ENCODE measurements at regions not wholly inside any gene's neighbourhood (a gene's known extent, or its start where the extent isn't known, plus 50 kb on each side); places are given as distances from the start of the nearest gene placed in this dataset.

DNA sequence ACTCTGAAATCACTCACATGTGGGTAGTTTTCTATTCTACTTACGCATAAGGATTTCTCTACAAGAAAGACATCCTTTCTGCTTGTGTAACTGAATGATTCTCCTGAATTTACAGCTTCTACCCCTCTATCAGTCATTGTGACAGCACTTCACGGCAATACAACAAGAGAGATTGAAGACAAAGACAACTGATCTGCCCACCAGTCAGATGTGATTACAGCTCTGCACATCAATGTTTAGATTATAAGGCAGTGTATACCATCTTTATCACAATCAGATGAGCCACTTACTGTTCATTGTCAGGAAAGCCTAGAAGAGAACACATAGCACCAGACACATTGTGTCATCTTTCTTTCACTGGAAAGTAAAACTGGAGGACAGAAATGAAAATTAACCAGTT, 324.4 kb downstream of the CENPC start:
- TF ChIP-seq, protein P1, sequence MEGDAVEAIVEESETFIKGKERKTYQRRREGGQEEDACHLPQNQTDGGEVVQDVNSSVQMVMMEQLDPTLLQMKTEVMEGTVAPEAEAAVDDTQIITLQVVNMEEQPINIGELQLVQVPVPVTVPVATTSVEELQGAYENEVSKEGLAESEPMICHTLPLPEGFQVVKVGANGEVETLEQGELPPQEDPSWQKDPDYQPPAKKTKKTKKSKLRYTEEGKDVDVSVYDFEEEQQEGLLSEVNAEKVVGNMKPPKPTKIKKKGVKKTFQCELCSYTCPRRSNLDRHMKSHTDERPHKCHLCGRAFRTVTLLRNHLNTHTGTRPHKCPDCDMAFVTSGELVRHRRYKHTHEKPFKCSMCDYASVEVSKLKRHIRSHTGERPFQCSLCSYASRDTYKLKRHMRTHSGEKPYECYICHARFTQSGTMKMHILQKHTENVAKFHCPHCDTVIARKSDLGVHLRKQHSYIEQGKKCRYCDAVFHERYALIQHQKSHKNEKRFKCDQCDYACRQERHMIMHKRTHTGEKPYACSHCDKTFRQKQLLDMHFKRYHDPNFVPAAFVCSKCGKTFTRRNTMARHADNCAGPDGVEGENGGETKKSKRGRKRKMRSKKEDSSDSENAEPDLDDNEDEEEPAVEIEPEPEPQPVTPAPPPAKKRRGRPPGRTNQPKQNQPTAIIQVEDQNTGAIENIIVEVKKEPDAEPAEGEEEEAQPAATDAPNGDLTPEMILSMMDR (conservative IDR thresholded peaks at IDR 0.05), result no peak
- no peak overlapping the region for H3K27ac ChIP-seq

DNA sequence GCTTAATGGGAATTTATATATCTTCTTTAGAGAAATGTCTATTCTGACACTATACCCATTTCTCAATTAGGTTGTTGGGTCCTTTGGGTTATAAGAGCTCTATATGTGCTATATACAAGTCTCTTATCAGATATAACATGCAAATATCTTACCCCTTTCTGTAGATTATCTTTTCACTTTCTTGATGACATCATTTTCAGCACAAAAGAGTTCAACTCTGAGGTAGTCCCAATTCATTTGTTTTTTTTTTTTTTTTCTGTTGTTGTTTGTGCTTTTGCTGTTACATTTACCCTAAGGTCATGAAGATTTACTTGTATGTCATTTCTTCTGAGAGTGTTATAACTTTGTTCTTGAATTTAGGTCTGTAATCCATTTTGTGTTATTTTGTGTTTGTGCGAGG, 326.4 kb downstream of the CENPC start:
- TF ChIP-seq, protein P1 (conservative IDR thresholded peaks at IDR 0.05), result no peak
- H3K27ac ChIP-seq, result no peak overlapping the region

DNA sequence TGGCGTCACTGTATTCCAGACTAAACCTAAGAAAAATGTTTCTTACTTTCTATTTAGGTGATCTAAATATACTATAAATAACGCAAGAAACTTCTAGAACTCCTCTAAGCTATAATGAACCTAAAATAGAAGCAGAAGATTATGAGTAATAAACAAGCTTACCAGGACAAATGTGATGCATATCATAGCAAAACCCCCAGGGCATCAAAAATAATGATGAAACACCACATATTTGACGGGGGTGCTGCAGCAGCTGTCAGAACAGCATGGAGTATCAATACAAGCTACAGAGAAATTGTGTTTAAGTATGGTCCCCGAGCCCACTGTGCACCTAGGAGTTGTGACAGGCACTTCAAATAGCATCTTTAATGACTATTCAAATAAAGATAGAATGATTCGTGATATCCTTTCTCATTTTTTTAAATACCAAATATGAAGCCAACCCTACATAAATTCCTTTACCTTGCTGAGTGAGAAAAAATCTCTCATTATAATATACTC, 337.3 kb downstream of the CENPC start:
- TF ChIP-seq, protein P1 (conservative IDR thresholded peaks at IDR 0.05), result no peak
- H3K27ac ChIP-seq, result no peak overlapping the region

DNA sequence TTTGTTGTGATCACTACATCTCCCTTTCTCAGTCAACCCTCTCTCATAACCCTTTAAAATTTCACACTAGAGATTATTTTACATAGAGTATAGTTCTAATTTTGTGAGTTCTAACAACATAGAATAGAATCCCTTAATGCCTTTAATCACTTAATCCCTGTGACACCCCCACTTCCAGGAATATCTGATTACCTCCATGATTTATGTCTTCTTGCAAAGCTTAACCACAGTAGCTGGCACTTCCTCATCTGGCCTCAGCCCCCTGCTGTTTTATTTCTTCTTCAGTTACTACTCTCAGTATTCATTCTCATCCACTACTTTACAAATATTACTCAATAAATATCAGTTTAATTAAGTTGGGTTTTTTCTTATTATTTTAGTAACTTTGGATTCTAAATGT, 340.9 kb downstream of the CENPC start:
- TF ChIP-seq, protein P1 (conservative IDR thresholded peaks at IDR 0.05), result no peak
- no peak overlapping the region for H3K27ac ChIP-seq

DNA sequence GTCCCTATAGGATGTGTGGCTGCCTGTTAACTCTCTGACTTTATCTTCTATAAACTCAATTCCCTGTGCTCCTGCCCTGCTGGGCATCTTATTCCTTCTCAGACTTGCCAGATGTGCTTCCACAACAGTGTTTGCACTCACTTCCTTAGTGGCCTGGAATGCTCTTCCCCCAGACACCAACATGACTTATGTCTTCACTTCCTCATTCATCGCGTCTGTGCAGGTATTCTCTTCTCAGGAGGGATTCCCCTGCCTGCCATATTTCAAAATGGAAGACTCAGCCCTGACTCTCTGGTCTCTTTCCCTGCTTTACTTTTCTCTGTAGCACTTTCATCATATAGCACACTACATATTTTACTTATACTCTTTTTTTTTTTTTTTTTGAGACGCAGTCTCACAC, 344.0 kb downstream of the CENPC start:
- TF ChIP-seq, protein P1 (conservative IDR thresholded peaks at IDR 0.05), result no peak
- no peak overlapping the region for H3K27ac ChIP-seq

DNA sequence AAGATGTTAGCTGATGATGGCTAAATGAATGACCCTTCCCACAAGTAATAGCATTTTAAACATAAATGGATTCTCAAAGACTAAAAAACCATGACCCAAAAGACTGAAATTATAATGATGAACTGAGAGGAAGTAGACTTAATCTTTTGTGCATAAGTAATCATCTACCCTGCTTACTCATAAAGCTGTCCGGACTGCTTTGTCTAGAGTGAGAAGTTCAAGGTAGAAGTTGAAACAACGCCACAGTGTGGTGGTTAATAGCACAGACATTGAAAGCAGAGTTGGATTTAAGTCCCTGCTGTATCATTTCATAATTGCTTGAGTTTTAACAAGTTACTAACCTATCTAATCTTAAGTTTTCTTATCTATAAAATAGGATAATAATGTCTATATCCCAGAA, 346.6 kb downstream of the CENPC start:
- H3K27ac ChIP-seq, result no peak overlapping the region
- TF ChIP-seq, protein P1 (conservative IDR thresholded peaks at IDR 0.05), result peak; percentile 89

DNA sequence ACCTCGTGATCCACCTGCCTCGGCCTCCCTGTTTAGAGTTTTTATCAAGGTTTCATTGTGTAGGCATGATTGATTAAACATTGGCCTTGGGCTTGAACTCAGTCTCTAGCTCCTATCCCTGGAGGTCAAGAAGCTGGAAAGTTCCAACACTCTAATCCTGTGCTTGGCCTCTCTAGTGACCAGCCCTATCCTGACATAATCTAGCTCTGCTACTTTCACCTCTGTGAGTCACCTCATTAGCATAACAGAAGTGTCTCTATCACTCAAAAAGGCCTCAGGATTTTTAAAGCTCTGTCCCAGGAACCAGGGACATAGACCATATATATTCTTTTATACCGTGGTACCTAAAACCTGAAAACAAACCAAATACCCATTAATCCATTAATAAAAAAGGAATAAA, 377.5 kb downstream of the CENPC start:
- TF ChIP-seq, protein P1 (conservative IDR thresholded peaks at IDR 0.05), result no peak
- H3K27ac ChIP-seq, result no peak overlapping the region
